Kidney capillary endothelial cell (primary cell): ENCODE measurements at regions not wholly inside any gene's neighbourhood (a gene's known extent, or its start where the extent isn't known, plus 50 kb on each side); places are given as distances from the start of the nearest gene placed in this dataset.

ENCODE experiments used
- DNase-seq: peaks from one replicate; pipeline ENCODE4 v3.0.0-alpha.2; 2018; ENCODE audit warnings: low spot score

DNA sequence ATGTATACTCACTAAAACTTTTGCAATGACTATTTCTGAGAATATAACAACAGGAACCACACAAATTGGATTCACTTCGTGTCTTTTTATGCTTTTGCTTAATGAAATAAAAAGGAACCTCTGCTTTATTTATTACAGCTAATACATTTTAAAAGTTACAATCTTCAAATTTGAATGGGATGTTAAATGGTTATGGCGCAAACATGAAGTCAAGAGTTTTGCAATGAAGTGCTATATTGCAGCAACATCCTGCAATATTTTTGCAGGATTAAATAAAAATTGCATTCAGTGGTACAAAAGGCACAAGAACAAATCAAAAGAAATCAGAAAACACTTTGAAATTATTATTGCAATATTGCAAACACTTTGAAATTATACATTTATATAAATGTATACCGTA lies 1519.0 kb upstream of the MIR17HG start:
- no peak for DNase-seq

GRCh38 chr13:89831157-89831556 lies 1516.3 kb upstream of the MIR17HG start:
- DNase-seq = no peak

DNA sequence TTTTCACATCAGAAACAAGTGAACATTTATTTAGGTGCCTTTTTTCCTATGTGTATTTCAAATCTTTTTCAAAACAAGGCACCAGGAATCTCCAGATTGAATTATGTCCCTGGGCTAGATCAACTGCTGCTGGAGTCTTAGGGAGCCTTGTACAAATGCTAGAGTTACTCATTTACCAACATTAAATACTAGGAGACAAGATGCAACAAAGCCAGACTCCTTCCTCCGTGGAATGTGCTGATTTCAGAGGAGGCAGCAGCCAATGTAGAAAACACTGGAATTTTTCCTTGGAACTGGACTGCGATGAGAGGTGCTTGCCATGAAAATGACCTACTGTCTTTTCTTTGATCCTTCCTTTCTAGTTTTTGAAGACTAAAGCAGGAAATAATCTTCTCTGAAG lies 1514.7 kb upstream of the MIR17HG start:
- no peak for DNase-seq

- DNase-seq = no peak
Measured at GRCh38 chr13:89843621-89844020, 1503.9 kb upstream of the MIR17HG start.

- DNase-seq = no peak
Measured at GRCh38 chr13:89845874-89846273, 1501.6 kb upstream of the MIR17HG start.

GRCh38 chr13:89846926-89847585 lies 1500.4 kb upstream of the MIR17HG start:
- no peak for DNase-seq

- DNase-seq = no peak
Measured at GRCh38 chr13:89852570-89852969, 1494.9 kb upstream of the MIR17HG start.

DNA sequence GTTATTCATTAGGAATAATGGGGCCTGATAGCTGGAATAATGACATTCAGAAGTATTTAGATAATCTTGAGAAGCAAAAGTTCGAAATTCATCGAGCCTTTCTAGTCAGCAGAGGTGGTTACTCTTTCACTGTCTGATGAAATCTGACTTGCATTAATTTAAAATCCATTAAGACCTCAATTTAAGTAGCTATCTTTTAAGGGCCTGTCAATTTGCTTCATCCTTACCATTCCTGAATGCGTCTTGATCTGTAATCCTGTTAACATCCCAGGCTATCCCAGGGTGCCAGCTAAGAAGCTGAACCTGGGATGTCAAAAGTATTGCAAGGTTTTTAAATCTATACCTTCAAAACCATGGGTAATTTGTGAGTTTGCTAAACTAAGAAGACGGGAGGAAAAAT lies 1491.0 kb upstream of the MIR17HG start:
- DNase-seq = no peak

DNA sequence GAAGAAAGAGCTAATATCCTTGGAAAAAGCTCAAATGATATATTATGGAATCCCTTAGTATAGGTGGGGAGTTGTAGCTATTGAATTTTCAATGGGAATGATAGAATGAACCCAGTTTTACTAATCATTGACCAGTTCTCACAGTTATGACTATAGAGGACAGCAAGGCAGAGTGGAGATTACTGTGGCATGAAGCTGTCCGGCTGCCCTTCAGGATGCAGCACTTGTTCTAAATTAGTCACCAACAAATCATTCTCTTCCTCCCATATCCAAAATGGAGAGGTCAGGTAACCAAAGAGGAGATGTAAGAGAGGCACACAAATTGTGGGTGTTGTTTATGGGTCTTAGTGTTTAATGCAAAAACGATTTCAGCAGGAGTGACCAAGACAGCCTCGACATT lies 1490.0 kb upstream of the MIR17HG start:
- no peak for DNase-seq

DNA sequence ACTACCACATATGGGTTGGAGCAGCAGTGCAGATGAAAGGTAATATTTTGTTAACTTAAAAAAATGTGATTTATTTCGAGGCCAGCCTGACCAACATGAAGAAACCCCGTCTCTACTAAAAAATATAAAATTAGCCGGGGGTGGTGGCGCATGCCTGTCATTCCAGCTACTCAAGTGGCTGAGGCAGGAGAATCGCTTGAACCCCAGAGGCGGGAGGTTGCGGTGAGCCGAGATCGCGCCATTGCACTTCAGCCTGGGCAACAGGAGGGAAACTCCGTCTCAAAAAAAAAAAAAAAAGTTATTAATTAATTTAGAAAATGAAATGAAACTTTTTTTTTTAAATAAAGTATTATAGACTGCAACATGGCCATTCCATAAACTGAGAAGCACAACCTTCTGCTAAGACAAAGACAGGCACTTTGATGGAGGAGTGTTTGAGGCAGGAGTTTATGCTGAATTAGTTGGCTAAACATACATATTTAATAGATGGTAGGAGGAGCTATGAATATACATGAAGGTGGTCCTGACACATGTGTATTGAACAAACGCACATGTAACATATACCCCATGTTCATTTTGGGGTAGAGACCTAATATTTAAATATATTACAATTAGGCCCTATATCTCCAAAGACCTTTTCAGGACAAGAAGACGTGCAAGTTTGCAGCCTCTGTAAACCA lies 1485.3 kb upstream of the MIR17HG start:
- no peak for DNase-seq

DNA sequence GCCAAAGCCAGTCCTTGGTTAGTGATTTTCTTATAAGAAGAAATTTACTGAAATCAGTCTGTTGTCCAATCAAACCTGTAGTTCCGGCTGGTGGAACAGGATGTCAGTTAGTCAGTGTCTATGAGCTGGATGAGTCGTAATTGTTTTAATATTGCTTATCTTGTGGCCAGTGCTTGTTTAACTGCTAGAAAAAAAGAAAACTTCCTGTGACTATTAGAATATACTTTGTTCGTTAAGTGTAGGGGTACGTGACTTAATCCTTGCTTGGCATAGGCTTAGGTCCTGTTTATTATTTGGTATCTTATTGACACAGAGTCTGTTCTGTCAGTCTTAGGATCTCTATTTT lies 1484.8 kb upstream of the MIR17HG start:
- DNase-seq = peak; percentile 38

GRCh38 chr13:89865164-89866064 lies 1482.1 kb upstream of the MIR17HG start:
- no peak for DNase-seq

DNA sequence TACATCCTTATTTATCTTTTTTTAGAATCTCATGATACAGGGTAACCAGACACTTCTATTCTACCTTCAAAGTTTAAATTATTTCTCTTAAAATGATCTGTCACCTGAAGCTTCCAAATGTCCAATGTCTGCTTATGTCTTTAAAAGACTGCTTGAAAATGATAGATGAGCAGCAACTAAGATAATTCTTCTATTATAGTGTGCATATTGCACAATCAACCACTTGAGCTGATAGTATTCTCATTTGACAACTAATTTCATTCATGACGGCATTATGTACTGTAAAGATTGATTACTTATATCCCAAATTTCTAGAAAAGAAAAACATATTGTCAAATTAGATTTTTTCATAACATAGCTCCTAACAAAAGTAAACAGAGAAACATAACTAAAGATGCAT lies 1478.2 kb upstream of the MIR17HG start:
- no peak for DNase-seq

DNA sequence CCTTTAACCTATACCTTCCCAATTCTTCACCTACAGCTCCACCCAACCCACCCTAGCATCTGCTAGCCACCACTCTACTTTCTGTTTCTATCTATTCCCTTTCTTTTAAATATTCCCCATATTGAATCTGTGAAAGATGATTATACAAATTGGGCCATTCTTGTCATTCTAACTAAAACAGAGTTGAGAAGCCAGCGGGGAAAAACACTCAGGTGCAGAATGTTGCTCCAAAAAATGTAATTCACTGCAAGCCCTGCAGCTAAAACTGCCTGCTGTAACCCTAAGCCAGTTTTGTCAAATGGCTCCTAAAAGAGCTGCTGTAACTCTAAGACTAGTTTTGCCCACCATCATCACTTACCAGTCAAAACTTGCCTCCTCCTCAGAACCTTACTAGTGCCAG lies 1468.6 kb upstream of the MIR17HG start:
- no peak for DNase-seq

GRCh38 chr13:89880201-89880600 lies 1467.3 kb upstream of the MIR17HG start:
- no peak for DNase-seq

DNA sequence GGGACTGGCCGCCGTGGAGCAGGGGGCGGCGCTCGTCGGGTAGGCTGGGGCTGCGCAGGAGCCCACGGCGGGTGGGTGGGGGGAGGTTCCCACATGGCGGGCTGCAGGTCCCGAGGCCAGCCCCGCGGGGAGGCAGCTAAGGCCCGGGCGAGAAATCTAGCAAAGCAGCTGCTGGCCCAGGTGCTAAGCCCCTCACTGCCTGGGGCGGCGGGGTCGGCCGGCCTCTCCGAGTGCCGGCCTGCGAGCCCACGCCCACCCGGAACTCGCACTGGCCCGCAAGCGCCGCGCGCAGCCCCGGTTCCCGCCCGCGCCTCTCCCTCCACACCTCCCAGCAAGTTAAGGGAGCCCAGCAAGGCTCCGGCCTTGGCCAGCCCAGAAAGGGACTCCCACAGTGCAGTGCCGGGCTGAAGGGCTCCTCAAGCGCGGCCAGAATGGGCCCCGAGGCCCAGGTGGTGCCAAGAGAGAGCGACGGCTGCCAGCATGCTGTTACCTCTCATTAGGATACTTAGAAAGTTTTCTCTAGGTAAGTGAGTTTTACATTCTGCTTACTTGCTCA lies 1463.5 kb upstream of the MIR17HG start:
- DNase-seq = no peak

- DNase-seq = no peak
Measured at GRCh38 chr13:89890806-89891205, 1456.7 kb upstream of the MIR17HG start.

DNA sequence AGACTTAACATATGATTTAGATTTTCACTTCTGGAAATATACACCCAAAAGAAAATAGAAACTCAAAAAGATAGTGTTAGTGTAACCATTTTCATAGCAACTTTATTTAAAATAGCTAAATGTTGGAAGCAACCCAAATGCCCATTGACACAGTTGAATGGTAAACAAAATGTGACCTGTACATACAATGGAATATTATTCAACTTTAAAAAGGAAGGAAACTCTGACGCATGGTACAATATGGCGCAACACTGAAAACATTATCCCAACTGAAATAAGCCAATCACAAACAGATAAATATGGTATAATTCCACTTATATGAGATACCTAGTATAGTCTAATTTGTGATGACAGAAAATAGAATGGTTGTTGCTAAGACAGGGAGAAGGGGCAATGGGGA lies 1456.1 kb upstream of the MIR17HG start:
- no peak for DNase-seq

- DNase-seq = no peak
Measured at GRCh38 chr13:89897681-89898080, 1449.8 kb upstream of the MIR17HG start.

GRCh38 chr13:89899302-89900103 lies 1448.0 kb upstream of the MIR17HG start:
- no peak for DNase-seq

DNA sequence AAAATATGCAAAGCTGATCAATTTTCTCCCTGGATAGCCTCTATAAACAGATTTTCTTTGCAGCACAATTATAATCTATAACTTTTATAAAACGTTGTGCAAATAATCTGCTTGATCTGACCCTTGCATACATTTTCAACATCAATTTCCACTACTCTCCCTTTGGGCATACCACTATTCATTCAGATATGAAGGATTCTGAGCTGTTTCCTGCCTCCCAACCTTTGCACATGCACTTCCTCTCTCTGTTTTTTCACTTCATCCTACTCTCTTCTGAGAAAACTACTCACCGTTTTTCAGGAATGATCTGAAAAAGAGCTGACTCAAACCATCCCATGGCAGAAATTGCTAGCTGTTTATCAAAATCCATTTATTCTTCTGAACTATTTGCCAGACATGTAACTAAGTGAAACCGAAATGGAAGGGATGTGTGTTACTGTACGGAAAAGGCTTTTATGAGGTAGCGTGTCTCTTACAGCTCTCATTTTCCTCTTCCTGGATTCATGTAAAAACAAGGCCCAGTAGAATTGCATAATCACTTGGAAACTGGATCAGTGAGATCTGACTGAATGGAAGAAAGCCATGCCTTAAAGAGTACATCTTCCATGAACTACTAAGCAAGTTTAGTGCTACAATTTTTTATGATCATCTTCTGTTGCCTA lies 1447.3 kb upstream of the MIR17HG start:
- no peak for DNase-seq
